GM04503 (cell line): ENCODE measurements at regions not wholly inside any gene's neighbourhood (a gene's known extent, or its start where the extent isn't known, plus 50 kb on each side); places are given as distances from the start of the nearest gene placed in this dataset.

Experiments
- DNase-seq: peaks from one replicate; pipeline ENCODE4 v3.0.0-alpha.2; 2012; ENCODE audit warnings: low read depth

DNA sequence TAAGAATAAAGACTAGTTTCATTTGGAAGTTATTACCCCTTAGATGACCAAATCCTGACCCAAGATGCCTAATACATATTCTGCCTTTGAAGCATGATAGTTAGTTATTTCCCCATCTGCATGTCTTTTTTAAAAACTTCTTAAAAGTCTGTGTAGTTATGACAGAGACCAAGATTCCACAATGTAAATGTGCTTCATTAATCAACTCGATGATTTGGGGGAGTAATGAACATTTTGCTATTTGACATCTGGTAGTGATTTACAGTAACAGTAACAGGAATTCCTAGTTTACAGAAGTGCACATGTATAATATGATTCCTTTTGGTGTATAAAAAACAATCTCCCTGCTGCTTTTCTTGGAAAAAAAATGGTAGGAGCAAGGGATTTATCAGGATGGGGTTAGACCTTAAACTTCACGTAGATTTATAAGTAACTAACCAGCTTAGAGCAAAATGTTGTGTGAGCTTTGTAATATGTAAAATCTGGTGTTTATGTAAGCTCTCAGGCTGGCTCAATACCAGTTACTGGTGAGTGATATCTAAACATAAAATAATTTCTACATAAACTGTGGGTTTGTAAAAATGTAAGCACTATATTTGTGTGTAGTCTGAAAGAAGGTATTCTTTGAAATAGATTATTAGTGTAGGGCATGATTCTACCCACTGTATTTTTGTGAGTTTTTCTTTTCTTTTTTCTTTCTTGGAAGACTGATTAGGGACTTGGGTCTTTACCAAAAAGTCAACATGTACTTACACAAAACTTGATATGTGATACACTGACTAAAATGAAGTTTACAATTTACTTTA lies 641.6 kb downstream of the EPHA4 start:
- no peak for DNase-seq

DNA sequence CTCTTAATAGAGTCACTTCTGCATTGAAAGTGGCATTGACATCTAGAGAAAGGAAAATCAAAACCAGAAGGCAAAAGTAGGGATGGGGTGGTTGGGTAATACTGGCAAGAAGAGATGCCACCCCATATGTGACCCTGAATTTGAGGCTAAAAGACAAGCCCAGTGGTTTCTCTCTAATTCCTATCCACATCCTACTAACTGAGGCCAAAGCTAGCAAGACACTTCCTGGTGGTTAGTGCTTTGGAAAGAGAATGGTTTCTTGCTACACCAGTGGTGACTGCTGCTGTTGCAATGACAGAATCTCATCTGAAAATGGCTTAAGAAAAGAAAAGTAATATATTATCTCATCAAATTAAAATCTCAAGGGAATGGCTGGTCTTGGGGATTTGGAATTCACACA lies 640.6 kb downstream of the EPHA4 start:
- no peak for DNase-seq

DNA sequence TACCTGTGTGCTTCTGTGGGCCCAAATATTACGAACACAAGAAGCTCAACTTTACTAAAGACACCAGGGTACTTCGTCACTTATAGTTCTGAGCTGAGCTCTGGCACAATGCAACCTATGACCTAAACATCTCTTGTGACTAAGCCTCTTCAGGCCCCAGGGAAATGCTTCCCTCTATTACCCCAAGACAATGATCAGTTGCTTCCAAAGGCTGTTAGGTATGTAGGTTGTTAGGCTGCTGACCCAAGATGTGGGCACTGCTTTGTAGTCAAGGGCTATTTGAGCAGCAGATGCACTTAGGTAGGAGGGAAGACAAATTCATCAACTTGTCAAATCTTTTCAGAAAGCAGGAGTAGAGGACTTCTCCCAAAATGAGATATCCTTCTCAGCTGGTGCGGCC lies 640.1 kb downstream of the EPHA4 start:
- DNase-seq, result no peak

DNA sequence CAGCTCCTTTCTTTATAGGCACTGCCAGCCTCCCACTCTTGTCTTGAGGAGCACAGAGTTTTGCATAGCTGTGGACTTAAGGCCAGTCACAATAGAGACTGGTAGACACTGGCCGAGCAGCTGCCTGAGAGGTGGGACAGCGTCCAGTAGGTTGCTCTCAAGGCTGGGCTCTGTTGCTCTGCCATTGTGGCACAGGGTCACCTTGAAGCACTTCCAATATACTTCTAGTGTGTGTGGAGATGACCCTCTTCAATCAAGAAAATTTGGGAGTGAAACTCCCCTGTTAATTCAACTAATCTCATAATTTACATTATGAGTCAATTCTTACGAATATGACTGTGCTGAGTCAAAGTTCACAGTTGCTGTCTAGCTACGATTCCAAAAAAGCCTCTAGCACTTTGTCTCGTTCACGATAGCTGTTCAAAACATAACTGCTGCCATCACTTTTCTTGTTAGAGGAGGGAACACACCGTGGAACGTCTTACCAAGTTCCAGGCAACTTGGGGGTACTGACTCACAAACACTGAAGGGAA lies 636.2 kb downstream of the EPHA4 start:
- no peak for DNase-seq

DNA sequence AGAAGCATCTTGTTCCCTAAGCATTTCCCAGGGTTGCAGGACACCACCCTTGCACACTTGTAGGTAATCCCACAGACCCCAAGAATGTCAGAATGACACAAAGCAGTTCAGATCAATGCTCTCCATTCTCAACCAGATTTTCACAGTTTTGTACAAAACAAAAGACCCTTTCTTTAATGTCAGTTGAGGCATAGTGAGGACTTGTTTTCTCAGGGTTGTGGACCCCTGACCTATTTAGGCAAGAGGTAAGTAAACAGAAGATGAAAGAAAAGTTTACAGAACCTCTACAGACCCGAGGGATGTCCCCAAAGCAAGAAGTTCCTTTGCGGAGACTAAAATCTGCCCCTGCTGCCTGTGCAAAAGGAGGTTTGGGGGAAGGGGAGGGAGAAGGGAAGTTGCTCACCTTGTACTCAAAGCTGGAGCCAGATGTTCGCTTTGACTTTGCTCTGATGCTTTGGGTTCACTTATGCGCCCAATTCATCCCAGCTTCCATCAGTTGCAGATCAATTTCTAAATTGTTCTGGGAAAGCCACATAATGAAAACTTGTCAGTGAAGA lies 635.4 kb downstream of the EPHA4 start:
- no peak for DNase-seq

DNA sequence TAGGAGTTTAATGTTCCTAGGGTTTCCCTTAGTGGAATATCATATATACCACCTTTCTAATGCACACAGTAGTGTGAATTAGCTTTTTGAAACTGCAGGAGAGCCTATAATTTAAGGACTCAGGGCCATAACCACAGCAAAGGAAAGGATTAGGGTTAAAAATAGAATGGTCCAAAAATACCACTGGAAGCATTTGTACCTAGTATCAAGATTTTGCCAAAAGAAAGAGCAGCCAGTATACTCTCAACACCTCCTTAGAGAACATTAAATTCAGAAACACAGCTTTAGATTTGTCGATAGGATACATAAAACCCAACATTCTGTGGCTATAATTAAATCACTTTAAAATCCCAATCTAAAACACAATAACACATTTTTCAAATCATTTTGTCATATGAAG lies 634.9 kb downstream of the EPHA4 start:
- no peak for DNase-seq

DNA sequence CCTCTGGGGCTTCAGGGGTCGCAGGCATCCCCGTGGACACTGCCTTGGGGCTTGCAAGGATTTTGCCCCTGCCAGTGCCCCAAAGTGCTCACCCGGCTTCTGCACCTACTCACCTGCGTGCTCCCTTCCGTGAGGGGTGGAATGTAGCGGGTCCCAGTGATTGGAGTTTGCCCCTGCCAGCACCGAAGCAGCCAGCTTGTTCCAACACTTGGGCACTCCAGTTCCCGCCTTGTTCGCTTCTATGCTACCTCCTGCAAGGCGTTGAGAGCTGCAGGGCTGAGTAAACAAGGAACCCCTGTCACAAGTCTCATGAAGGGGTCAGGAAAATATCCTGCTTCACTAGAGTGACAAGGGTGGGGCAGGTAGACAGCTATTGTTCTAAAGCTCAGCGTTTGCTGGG lies 631.5 kb downstream of the EPHA4 start:
- DNase-seq, result no peak

DNA sequence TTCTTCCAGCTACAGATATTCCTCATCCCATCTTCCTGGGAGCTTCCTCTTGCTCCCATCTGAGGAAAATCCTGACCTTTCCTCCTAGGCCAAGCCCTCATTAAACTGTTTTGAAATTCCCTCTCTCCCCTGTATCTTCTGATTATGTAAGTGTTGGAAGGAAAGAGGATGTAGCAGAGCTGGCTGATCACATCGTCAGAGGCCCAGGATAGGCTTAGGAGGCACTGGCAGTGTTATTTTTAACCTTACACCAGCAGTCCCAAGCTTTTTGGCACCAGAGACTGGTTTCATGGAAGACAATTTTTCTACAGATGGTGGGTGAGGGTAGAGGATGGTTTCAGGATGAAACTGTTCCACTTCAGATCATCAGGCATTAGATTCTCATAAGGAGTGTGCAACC lies 630.4 kb downstream of the EPHA4 start:
- DNase-seq, result no peak

DNA sequence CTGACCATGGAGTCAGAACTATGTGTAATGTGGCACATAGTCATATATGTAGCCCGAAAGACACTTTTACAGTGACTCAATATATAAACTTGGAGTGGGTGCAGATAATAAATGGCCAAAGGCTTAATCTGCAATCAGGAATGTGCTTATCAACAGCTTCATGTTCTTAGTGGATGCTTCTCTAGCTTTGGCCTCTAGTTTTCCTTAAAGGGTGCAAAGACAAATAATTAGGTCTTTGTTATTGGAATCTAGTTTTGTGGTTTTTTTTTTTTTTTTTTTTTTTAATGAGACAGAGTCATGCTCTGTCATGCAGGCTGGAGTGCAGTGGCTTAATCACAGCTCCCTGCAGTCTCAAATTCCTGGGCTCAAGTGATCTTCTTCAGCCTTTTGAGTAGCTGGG lies 625.6 kb downstream of the EPHA4 start:
- DNase-seq, result no peak

DNA sequence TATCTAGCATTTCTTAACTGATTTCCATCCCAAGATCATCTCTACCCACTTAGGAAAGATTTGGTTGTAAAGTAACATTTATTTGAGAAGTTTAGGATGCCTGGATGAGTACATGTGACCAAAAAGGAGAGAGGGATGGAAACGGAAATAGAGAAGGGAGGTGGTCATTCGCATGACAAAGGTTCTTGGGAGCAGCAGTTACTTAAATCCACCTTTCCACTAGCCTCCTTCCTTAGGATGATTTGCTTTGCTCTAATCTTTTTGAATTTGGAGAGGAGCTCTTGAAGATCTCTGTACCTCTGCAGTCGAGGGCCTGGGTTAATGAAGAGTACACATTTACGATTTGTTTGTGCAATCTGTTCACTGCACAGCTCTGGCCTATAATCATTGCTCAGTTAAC lies 623.5 kb downstream of the EPHA4 start:
- DNase-seq, result no peak

DNA sequence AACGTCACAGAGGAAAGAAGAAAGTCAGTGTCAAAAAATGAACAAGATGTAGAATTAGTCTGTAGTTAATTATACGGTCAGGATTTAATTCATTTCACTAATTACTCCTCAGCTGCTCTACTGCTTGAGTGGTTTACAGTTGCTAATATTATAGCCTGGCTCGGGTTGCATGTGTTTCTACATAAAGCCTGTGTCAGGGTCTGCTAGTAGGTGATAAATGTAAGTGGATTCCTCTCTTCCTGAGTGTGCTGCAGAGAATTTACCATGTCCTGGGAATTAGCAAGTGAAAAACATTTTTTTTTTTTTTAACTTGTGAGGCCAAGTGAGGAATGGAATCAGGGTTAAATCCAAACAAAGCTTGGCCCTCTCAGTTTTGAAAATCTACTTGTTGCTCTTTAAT lies 622.6 kb downstream of the EPHA4 start:
- DNase-seq, result no peak

DNA sequence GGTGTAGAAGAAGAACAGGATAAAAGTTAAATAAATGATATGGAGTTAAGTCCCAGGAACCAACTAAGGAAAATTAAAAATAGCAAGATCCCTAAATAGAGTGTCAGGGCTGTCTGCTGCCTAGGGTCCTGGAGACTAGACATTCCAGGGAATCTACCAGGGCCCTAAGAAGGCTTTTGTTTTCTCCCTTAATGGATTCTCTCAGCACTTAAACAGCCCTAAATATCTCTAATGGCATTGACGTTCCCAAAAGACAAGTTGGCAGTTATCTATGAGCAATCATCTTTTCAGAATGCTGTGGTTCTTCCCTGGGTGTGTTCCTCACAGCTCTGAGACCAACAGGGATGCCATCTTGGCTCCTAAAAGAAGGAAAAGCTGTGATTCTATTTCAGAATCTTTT lies 616.3 kb downstream of the EPHA4 start:
- DNase-seq, result no peak

DNA sequence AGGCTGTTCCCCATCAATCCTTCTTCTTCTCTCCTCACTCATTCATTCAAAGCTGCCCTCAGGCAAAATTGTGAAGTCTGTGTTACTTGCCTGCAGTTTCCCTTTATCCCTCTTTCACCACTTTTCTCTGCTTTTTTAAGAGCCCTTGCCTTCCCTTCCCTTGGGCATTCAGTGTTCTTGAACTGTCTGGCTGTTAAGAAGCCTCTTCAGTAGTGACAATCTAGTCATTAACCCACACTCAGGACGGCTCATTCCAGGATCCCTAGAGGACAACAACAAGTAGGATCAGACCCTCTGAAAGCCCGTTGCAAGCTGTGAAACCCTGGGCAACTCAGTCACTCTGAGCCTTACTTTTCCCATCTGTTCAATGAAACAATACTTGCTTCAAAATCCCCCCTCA lies 615.7 kb downstream of the EPHA4 start:
- DNase-seq, result no peak

DNA sequence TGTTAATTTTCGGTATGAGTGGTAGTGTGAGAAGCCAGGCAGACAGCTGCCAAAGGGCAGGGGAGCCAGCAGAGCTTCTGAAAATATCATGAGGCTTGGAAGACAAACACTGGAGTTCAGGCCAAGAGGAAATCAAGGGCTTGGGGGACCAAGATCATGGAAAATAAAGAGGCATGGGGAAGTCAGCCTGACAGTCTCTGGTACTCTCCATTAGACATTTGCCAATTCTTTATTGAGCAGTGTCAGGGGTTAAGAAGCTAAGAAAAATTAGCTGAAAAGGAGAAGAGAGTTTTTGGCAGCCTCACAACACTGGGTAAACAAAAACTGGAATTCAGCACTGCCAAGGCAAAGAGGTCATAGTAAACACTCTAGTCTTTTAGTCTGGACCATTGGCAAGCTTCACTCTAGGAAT lies 612.7 kb downstream of the EPHA4 start:
- no peak for DNase-seq

DNA sequence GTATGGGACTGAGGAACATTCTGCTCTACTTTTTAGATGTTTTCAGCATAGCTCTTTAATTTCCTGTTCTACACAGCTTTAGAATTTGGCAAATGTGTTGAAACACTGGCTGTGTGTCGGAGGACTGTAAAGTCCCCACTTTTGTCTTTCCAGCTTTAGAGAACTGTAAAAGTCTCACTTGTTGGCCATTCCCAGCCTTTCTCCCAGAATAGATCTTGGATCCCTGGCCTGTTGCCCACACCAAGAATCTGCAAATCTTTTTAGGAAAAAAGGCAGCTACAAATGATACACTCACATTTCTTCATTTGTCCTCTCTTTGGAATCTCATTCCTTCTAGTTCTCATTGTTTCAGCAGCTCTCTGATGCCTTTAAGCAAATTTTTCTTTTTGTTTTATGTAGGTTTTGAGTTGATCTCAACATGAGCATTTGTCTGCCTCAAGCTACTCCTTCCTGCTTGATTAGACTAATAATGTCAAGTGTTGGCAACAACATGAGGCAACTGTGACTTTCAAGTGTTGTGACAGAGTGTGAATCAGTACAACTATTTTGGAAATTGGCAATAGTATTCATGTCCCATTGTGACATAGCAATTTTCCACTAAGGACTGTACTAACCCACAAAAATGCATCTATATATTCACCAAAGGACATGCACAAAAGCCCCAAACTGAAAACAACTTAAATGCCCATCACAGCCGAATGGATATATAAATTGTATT lies 610.8 kb downstream of the EPHA4 start:
- no peak for DNase-seq

DNA sequence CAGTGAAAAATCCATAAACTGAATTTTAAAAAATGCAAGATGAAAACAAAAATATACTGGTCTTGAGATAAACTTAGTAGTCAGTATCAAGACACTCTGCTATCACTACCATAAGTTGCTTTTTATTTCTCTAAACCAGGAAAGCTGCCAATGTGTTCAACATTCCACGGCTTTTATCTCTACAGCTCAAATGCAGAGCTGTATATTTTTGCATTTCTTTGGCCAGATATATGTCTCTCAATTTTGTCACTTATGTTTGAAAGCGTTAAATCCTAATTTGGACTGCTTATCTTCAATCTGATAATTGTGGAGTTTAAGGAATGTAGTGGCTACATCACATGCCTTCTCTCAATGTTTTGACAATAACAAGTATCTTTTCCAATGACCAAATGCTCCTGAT lies 609.5 kb downstream of the EPHA4 start:
- DNase-seq, result no peak

DNA sequence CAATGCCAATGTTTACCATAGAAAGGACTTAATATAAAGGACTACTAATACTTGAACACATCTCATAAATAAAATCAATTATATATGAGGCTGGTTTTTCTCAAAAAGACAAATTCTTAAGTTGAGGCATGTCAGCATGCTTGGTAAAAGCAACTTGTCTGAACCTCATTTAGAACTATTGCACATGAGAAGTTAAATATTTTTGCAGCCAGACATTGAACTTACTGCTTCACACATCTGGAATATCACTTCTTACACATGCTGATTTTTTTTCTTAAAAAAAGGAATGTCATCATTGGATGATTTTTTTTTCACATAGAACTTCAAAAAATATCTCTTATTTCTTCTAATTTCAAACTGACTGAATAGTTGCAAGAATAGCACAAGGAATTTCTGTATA lies 609.0 kb downstream of the EPHA4 start:
- DNase-seq, result no peak

DNA sequence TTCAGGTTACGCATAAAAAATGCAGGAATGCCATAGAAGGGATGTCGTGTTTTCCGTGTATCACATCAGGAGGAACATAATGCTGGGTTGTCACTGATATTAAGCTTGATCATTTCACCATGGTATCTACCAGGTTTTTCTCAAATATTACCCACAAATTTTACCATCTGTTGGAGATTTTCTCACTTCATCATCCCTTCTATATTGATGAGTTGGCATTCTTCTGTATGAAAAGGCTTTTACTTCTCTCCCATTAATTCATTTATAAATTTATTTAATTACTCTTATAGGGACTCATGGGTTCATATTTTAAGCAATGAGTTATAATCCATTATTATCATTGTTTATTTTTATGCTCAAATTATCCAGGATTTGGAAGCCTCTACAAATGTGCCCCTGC lies 608.2 kb downstream of the EPHA4 start:
- no peak for DNase-seq

DNA sequence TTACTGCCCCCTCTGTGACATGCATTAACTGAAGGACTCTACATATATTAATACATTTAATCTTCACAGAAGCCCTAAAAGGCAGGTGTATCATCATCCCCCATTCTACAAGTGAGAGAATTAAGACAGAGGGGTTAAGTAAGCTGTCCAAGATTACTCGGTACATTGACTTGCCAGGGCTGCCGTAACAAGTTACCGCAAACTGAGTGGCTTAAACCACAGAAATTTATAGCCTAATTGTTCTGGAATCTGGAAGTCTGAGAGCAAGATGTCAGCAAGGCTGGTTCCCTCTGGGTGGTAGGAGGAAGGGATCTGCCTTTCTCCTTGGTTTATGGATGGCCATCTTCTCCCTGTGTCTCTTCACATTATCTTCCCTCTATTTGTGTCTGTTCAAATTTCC lies 605.5 kb downstream of the EPHA4 start:
- peak; percentile 17 for DNase-seq

DNA sequence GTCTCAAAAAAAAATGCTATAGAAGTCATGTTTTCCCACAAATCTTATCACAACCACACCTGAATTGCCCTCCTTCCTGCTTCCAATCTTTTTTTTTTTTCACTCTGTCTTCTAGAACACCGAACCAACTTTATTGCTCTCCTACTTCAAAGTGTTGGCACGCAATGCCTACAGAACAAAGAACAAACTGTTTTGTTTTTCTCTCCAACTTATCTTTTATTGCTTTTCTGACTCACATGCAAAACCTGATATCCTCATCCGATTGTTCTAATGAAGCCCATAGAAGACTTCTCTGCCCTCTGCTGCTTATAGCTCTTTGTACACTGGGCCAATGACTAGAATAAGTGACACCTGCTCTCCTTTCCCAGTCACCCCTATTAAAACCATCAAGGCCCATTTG lies 602.8 kb downstream of the EPHA4 start:
- DNase-seq, result no peak

DNA sequence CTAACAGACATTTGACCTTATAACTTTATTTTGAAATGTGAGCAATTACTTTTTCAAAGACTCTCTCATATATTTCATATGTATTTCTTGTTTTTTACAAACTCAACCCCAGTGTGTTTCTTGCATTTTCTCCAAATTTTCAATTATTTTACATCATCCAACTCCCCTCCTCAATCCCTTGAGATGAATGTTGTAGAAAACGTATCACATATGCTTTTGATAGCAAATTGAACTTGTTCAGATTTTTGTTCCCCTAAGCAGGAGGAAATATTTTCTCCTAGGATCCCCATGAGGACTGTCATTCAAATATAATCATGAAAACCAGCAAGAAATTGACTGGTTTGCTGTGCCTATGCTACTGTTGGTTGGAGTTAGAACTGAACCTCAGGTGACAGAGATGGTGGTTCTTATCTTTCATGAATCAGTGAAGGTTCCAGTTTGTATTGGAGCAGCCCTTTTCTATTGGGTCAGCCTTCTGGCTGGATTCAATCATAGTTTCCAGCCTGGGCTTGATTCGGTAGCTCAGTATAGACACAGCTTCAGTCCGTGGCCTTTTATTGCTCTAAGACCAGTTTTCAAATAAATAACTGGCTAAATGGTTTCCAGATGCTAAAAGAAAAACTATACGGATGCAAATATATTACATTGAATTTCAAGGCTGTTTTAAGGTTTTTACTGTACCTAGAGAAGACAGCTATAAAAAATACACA lies 591.0 kb downstream of the EPHA4 start:
- no peak for DNase-seq

DNA sequence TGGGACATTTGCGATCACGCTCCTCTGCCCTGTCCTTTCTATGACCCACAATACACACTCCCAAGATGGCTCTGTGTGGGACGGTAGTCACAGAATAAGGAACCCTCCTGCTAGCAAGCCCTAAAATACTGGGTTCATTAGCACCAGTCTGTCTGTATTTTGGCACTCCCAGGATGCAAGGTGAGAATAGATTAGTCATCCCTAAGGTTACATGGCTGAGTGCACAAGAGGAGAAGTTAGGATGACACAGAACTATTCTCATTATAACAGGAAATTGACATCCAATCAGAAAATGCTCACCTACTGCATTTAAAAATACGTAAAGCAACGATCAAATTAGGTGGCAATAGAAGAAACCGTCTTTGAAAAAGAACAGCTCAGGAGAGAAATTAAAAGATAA lies 590.2 kb downstream of the EPHA4 start:
- no peak for DNase-seq

DNA sequence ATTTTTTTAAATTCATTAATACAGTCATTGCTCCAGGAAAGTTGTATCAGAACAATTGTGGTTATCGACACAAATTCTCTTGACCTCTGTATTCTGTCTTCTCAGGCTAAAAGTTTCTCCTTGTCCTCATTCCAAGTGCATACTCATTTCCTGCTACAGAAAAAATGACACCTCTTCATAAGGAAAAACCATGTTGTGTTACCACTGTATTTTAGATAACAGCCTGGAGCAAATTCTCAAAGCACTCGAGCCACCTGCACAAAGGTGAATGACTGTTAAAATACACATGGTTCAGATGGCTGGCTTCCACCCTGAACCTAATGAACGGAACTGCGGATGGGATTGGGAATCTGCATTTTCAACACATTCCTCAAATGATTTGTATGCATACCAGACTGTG lies 586.5 kb downstream of the EPHA4 start:
- DNase-seq, result no peak
